NCI-H1436 treated with DMSO at 0.1 percent for 48 hours (cell line): ENCODE measurements at regions not wholly inside any gene's neighbourhood (a gene's known extent, or its start where the extent isn't known, plus 50 kb on each side); places are given as distances from the start of the nearest gene placed in this dataset.
"Not testable (repeated sequence)": the region's sequence is repeated elsewhere in the genome, so short reads cannot be mapped to it uniquely, and the experiment has no call there.

Experiments
- DNase-seq: peaks from one replicate; lab custom pipeline; 2025; lab: John Stamatoyannopoulos, UW

- no peak for DNase-seq
Measured at GRCh38 chr1:30186586-30186985, 536.8 kb downstream of the MATN1 start.

DNA sequence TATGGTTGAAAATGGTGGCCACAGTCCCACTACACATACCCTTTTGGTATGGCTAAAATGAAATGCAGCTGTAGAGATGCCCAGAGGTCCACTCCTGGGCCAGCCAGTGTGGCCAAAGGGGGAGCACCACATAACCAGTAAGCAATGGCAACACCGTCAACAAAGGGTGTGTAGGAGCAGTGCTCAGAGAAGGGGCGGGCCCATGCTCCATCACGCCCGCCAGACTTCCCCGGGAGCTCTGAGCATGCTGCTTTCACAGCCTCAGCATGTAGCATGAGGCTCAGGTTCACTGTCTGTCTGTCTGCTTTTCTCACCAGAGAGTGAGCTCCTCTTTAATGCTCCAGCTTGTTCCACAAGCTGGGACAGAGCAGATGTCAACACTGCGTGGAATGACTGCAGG lies 537.6 kb downstream of the MATN1 start:
- no peak for DNase-seq

DNA sequence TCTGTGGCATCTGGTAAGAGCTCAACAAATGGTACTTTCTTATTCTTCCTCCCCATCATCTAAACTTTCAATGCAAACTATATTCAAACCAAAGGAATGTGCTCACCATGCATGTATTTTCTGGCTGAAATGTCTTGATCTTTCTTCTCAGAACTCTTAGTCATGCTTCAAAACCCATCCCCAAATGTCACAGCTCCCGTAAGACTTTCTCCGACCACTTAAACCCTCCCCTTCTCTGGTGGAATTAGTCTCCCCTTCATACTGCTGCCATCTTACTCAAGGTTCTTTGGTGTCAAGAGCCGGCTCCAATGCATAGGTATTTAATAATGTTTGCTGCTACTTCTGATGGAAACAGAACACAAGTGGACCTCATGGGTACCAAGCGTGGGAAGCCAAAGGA lies 538.1 kb downstream of the MATN1 start:
- DNase-seq, result no peak

GRCh38 chr1:30184393-30185141 lies 538.8 kb downstream of the MATN1 start:
- no peak for DNase-seq

GRCh38 chr1:30183895-30184294 lies 539.5 kb downstream of the MATN1 start:
- DNase-seq, result no peak

GRCh38 chr1:30183006-30183405 lies 540.4 kb downstream of the MATN1 start:
- no peak for DNase-seq

DNA sequence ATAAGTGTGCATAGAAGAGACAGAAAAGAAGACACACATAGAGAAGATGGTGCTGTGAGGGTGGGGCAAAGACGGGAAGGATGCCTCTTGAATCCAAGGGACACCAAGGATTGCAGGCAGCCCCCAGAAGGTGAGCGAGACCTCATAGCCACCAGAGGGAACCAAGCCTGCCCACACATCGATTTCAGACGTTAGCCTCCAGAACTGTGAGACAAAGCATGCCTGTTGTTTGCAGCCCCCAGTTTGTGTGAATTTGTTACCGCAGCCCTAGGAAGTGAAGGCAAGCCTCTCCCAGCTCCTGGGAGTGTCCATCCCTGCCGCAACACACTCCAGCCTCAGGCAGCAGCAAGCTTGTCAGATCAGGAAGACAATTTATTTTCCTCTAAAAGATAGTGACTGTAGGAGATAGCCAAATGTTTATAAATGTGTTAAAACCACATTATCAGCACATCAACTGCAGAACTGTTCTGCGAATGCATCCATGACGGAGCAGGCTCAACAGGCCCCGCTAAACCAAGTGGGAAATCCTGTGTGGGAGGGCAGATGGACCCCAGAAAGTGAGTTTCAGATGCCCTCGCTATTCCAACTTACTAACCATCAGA lies 543.3 kb downstream of the MATN1 start:
- no peak for DNase-seq

DNA sequence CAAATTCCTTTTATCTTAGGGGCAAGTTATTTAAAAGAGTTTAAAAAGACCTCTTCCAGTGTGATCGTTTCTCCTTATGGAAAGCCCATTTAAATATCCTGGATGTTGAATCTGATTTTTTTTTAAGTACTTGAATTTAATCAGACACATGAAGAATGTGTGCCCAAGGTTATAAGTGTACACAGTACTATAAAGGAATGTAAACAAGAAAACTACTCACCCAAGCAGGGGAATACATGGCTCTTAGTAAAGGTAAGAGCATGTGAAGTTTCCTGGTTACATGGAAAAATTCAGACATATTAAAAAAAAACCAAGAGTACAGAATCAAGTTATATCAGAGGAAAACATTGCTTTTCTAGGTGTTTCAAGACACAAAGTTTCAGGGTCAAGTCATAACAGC lies 546.9 kb downstream of the MATN1 start:
- no peak for DNase-seq

DNA sequence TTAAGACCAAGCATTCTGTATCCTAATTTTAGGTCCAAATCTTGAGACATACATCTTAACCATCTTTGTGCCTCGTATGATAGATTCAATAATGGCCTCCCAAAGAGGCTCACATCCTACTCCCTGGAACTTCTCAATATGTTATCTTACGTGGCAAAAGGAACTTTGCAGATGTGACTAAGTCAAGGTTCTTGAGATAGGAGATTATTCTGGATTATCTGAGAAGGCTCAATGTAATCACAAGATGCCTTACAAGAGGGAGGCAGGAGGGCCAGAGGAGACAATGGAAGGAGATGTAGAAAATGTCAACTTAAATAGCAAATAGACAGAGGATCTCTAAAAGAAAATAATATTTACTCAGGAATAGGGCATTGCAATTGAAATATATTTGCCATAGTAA lies 548.9 kb downstream of the MATN1 start:
- no peak for DNase-seq

- DNase-seq, result no peak
Measured at GRCh38 chr1:30173560-30173959, 549.8 kb downstream of the MATN1 start.

DNA sequence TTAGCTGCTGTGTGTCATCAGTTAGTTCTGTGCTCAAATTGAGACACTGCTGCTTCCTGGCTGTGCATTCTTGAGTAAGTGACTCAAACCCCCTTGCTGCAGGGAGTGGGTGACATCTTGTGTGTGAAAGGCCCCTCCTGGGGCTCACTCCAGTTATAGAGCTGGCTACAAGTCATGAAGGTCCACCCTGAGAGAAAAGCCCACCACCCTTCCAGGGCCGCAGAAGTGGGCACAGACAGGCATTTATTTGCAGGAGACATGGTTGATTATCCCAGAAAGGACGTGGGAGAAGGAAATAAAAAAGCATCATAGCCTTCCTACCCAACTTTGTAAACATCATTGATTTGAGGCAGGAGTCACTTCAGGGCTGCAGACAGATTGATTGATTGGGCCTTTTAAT lies 550.6 kb downstream of the MATN1 start:
- no peak for DNase-seq

GRCh38 chr1:30172299-30172694 lies 551.1 kb downstream of the MATN1 start:
- DNase-seq, result no peak

DNA sequence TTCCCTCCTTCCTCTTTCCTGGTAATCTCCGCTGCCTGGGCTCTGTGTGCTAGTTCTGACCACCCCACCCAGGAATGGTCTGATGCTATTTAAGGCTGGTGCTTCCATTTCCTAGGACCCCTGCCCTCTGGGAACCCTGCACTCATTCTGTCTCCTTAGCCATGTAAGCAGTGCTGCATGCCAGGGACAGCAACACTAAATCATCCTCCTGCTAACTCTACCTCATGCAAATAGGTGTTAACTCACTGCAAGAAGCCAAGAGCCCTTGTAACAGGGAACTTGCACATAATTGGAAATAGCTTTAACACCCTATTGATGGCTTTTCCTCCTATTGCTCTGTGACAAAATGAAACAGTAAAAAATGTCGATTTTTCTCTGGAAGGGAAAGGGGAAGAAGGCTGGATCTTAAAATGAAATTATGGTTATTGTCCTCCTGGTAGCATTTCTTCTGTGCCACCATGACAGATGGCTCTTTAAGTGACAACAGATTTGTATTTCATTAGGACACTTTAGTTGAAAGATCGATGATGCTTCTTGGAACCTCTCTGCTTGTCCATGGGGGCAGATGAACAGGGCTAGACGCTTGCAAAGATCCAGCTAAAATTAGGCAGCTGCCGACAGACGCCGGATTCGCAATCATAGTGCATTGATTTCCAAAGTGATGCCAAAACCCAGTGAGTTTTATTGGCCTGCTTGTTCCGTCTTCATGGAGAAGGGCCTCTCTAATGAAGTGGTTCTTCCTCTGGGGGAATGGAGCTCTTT lies 551.7 kb downstream of the MATN1 start:
- DNase-seq, result no peak

- no peak for DNase-seq
Measured at GRCh38 chr1:30169269-30169668, 554.1 kb downstream of the MATN1 start.

DNA sequence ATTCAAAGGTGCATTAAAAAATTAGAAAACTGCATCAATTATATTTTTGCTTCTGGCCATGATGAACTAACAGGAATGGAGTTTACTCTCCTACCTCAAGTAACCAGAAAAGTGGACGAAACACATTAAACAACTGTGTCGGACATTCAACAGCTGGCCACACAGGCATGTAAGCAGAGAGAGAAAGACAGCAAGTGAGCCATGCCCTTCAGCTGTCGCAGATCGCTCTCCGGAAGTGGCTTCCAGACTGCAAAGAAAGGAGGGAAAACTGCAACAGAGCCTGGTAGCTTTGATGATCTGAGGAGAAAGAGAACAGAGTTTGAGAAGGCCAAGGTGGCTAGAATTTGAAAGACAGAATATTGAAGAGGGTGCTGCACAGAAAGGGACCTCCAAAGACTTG lies 557.2 kb downstream of the MATN1 start:
- no peak for DNase-seq

DNA sequence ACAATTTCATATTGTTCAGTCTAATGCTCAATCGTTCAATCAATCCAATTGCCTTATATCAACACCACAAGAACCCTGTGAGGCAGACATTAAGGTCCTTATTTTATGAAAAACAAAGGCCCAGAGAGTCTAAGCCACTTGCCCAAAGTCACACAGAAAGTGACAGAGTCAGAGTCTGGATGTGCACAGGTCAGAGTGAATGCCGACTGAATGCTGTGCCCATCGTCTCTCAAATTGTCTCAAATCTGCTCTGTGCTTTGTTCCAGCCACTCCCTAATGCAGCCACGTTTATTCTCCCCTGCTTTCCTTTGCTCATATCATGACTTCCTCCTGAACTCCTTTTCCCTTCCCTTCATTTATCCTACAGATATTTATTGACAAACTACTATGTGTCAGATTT lies 558.3 kb downstream of the MATN1 start:
- DNase-seq, result no peak

DNA sequence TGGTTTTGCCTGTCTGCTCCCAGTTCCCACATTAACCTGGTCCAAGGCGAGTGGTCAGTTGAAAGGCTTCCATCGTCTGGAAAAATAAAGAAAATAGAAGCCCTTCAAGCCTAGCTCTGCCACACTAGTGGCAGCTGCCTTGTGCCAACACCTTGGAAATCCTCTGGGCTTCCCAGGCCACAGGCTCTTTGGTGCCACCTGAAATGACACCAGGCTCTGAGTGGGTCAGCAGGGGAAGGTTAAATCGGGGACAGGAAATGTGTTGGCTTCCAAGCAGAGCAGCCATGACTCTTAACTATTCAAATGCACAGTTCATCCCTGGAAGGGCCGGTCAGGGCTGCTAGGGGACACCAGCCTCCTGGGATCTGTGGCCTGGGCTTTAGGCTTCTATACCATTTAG lies 558.7 kb downstream of the MATN1 start:
- DNase-seq, result no peak

DNA sequence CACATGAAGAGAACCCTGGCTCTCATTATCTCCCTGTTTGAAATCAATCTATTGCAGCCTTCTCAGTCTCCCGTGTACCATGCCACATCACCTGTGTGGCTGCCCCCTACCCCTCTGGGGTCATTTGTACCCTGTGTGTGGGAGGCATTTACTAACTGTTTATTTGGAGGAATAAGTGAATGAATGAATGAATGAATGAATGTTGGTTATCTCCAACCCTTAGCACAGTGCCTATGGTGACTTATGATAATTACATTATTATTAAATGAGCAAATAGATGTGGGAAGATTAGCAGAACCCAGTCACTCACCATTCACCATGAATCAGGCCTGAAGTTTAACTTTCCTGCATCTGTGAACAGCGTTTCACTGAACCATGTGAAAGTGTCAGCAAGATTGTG lies 560.8 kb downstream of the MATN1 start:
- DNase-seq, result no peak

- no peak for DNase-seq
Measured at GRCh38 chr1:30161953-30162352, 561.4 kb downstream of the MATN1 start.

DNA sequence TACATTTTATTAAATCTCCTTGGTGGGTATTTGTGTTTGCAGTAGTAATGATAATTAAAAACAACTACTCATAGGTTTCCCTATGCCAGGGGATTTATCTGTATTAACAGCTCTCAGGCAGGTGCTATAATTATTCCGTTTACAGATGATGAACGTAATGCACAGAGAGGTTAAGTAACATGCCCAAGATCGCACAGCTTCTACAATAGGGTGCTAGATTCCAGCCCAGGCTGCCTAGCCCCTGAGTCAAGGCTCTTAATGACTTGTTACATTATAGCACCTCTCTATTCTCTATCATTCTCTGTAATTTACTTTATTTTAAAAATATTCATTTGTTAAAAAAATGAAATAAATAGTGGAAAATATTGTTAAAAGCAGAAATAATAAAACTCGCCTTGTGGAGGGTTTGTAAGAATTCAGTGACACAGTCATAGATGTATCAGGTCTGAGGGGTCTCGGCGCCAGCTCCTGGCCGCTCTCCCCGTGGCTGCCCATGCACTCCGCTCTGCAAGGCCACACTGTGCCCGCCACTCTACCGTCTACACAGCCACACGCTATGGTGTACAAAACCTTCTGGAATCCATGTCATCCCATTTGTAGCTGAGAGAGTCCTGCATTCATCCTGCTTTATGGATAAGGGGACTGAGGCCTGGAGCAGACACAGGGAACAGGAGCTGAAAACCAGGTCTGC lies 562.2 kb downstream of the MATN1 start:
- no peak for DNase-seq

GRCh38 chr1:30159015-30159414 lies 564.4 kb downstream of the MATN1 start:
- no peak for DNase-seq

DNA sequence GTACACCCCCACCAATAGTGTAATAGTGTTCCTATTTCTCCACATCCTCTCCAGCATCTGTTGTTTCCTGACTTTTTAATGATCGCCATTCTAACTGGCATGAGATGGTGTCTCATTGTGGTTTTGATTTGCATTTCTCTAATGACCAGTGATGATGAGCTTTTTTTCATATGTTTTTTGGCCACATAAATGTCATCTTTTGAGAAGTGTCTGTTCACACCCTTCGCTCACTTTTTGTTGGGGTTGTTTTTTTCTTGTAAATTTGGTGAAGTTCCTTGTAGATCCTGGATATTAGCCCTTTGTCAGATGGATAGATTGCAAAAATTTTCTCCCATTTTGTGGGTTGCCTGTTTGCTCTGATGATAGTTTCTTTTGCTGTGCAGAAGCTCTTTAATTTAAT lies 567.7 kb downstream of the MATN1 start:
- not testable (repeated sequence) for DNase-seq

DNA sequence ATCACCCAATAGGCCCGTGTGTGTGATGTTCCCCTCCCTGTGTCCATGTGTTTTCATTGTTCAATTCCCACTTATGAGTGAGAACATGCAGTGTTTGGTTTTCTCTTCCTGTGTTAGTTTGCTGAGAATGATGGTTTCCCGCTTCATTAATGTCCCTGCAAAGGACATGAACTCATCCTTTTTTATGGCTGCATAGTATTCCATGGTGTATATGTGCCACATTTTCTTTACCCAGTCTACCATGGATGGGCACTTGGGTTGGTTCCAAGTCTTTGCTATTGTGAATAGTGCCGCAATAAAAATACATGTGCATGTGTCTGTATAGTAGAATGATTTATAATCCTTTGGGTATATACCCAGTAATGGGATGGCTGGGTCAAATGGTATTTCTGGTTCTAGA lies 568.1 kb downstream of the MATN1 start:
- DNase-seq, result not testable (repeated sequence)
